ENCODE measurements at regions not wholly inside any gene's neighbourhood (a gene's known extent, or its start where the extent isn't known, plus 50 kb on each side); places are given as distances from the start of the nearest gene placed in this dataset.

DNA sequence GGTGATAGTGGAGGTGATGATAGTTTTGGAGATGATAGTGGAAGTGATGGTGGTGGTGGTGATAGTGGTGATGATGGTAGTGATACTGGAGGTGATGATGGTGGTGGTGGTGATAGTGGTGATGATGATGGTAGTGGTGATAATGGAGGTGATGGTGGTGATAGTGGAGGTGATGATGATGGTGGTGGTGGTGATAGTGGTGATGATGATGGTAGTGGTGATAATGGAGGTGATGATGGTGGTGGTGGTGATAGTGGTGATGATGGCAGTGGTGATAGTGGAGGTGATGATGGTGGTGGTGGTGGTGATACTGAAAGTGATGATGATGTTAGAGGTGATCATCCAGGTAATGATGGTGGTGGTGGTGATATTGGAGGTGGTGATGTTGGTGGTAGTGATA is 570.0 kb upstream of the TMEM132C start:
- no peak overlapping the region for H3K4me3 ChIP-seq
- no peaks in the 10 kb centered on the region for H3K4me1 ChIP-seq
- H3K9me3 ChIP-seq = peaks cover 0 to 8% (median 0%) of the 10 kb centered on the region in 8 donors
- H3K27ac ChIP-seq = no peak overlapping the region
- intact Hi-C loops (cut with DNase I; ENCODE audit: low total_unique reads) = no loop called here
- H3K36me3 ChIP-seq = no peaks in the 10 kb centered on the region
- TF ChIP-seq POLR2A (IDR thresholded peaks at IDR 0.05) = no peak
- TF ChIP-seq POLR2AphosphoS5 (IDR thresholded peaks at IDR 0.05) = no peak
- TF ChIP-seq, protein P1, sequence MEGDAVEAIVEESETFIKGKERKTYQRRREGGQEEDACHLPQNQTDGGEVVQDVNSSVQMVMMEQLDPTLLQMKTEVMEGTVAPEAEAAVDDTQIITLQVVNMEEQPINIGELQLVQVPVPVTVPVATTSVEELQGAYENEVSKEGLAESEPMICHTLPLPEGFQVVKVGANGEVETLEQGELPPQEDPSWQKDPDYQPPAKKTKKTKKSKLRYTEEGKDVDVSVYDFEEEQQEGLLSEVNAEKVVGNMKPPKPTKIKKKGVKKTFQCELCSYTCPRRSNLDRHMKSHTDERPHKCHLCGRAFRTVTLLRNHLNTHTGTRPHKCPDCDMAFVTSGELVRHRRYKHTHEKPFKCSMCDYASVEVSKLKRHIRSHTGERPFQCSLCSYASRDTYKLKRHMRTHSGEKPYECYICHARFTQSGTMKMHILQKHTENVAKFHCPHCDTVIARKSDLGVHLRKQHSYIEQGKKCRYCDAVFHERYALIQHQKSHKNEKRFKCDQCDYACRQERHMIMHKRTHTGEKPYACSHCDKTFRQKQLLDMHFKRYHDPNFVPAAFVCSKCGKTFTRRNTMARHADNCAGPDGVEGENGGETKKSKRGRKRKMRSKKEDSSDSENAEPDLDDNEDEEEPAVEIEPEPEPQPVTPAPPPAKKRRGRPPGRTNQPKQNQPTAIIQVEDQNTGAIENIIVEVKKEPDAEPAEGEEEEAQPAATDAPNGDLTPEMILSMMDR (IDR thresholded peaks at IDR 0.05 in 8 of 11, conservative IDR thresholded peaks at IDR 0.05 in 3 of 11) = no peak
- peaks cover 0 to 3% (median 0%) of the 10 kb centered on the region in 7 donors for H3K27me3 ChIP-seq (replicated peaks in 1 of 7)
- no peak for DNase-seq

DNA sequence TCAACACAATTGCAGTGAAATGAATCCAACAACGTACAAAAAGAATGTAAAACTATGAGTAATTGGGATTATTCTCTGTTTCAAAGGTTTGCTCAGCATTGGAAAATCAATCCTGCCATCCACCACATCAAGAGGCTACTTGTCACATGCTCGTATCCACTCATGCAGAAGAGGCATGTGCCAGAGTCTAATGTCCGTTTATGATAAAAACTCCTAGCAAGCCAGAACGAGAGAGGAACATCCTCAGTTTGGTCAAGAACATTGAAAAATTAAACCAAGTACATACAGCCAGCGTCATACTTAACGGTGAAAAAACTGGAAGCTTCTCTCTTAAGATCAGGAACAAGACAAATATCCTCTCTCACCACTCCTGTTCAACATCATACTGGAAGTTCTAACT is 563.9 kb upstream of the TMEM132C start:
- no peaks in the 10 kb centered on the region for H3K4me1 ChIP-seq
- H3K27ac ChIP-seq = no peak overlapping the region
- intact Hi-C loops (cut with DNase I; ENCODE audit: low total_unique reads) = no loop called here
- no peak for DNase-seq
- no peak overlapping the region for H3K4me3 ChIP-seq
- peaks cover 0 to 3% (median 0%) of the 10 kb centered on the region in 7 donors for H3K27me3 ChIP-seq (replicated peaks in 1 of 7)
- no peaks in the 10 kb centered on the region for H3K36me3 ChIP-seq
- 74 to 79% (median 76%) methylated on average over 6 of the region's 6 CpGs for WGBS, 5 donors
- H3K9me3 ChIP-seq = peaks cover 0 to 8% (median 0%) of the 10 kb centered on the region in 8 donors
- no peak for TF ChIP-seq POLR2A (IDR thresholded peaks at IDR 0.05)
- no peak for TF ChIP-seq POLR2AphosphoS5 (IDR thresholded peaks at IDR 0.05)
- TF ChIP-seq, protein P1 (IDR thresholded peaks at IDR 0.05 in 8 of 11, conservative IDR thresholded peaks at IDR 0.05 in 3 of 11) = no peak

DNA sequence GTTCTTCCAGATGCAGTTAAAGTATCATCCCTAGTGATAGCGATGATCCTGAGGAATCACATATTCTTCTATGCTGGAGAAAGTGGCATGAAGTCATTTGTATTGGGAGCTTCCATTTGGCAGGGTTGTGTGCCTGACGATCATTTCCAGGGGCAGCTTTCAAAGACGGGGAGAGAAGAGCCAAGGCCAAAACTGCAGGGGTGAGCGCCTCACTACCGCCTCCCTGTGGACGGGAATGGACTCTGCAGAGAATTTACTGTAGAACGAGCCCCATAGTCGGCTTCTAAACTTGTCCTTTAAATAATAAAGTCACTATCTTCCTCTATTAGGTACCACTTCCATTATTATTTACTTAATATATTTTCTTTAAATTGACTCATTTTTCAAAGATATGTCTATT is 555.9 kb upstream of the TMEM132C start:
- no peak for TF ChIP-seq POLR2A (IDR thresholded peaks at IDR 0.05)
- no peak for TF ChIP-seq POLR2AphosphoS5 (IDR thresholded peaks at IDR 0.05)
- Histone ChIP-seq H3K36me3 (no peaks in the 10 kb centered on the region), H3K4me1 (no peaks in the 10 kb centered on the region), H3K4me3 (no peak overlapping the region), H3K27me3 (replicated peaks in 1 of 7) (peaks cover 0 to 5% (median 0%) of the 10 kb centered on the region in 7 donors), H3K9me3 (no peaks in the 10 kb centered on the region), H3K27ac (no peak overlapping the region)
- intact Hi-C loops (cut with DNase I; ENCODE audit: low total_unique reads) = no loop called here
- no peak for DNase-seq
- whole genome bisulfite sequencing, 5 donors = 40 to 48% (median 45%) methylated on average over 8 of the region's 8 CpGs

DNA sequence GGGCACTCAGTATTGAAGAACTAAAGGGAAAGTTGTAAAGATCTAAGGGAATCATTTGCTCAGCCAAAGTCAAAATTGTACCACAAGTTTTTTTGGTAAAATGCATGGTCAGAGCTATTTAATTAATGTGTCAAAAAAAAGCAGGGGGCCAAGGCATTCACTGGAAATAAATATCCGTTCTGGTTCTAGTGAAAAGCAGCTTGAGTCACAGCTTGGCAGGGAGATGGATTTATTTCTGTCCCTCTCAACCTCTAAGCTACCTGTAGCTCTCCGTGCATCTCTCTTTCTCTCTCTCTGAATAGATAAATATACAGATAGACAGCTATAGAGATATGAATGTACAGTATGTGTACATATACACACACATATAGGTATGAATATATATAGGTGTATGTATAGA is 554.4 kb upstream of the TMEM132C start:
- H3K27ac ChIP-seq = no peak overlapping the region
- DNase-seq = no peak
- no peak overlapping the region for H3K4me3 ChIP-seq
- peaks cover 0 to 5% (median 0%) of the 10 kb centered on the region in 7 donors for H3K27me3 ChIP-seq (replicated peaks in 1 of 7)
- intact Hi-C loops (cut with DNase I; ENCODE audit: low total_unique reads) = no loop called here
- no peaks in the 10 kb centered on the region for H3K36me3 ChIP-seq
- no peak for TF ChIP-seq POLR2A (IDR thresholded peaks at IDR 0.05)
- no peak for TF ChIP-seq POLR2AphosphoS5 (IDR thresholded peaks at IDR 0.05)
- TF ChIP-seq, protein P1 (IDR thresholded peaks at IDR 0.05 in 8 of 11, conservative IDR thresholded peaks at IDR 0.05 in 3 of 11) = no peak
- no peaks in the 10 kb centered on the region for H3K9me3 ChIP-seq
- 61 to 76% (median 73%) methylated on average over 2 of the region's 2 CpGs for WGBS, 5 donors
- H3K4me1 ChIP-seq = no peaks in the 10 kb centered on the region

DNA sequence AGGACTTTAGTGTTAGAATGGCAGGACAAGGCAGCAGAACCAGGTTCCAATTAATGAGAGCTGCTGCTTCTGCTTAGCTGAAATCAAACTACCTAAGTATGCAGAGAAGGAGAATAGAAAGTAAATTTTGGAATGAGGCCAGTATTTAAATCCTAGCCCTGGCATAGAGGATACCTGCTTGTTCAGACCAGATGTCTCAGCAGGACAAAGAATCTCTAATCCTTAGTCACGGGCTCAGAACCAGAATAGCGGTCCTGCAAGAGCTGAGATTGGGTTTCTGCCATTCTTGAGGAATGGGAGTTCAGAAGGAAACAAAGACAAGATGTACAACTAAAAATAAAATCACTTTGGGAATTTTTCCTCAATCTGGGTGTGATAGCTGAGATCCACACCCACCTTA is 550.8 kb upstream of the TMEM132C start:
- Histone ChIP-seq H3K4me1 (no peaks in the 10 kb centered on the region), H3K27me3 (replicated peaks in 1 of 7) (peaks cover 0 to 5% (median 0%) of the 10 kb centered on the region in 7 donors), H3K4me3 (no peak overlapping the region), H3K9me3 (no peaks in the 10 kb centered on the region), H3K36me3 (no peaks in the 10 kb centered on the region), H3K27ac (no peak overlapping the region)
- no peak for DNase-seq
- intact Hi-C loops (cut with DNase I; ENCODE audit: low total_unique reads) = no loop called here
- TF ChIP-seq POLR2AphosphoS5 (IDR thresholded peaks at IDR 0.05) = no peak
- TF ChIP-seq POLR2A (IDR thresholded peaks at IDR 0.05) = no peak
- TF ChIP-seq, protein P1 (IDR thresholded peaks at IDR 0.05 in 8 of 11, conservative IDR thresholded peaks at IDR 0.05 in 3 of 11) = no peak
- 81 to 86% (median 83%) methylated on average over 2 of the region's 2 CpGs for WGBS, 5 donors
